ENCODE measurements at regions not wholly inside any gene's neighbourhood (a gene's known extent, or its start where the extent isn't known, plus 50 kb on each side); places are given as distances from the start of the nearest gene placed in this dataset.

GRCh38 chr1:62978741-62979140, 194.8 kb downstream of the ATG4C start:
- Histone ChIP-seq H3K36me3 (no peaks in the 10 kb centered on the region), H3K27me3 (replicated peaks; ENCODE audit: insufficient read depth) (no peaks in the 10 kb centered on the region), H3K9me3 (no peaks in the 10 kb centered on the region), H3K4me1 (replicated peaks) (no peaks in the 10 kb centered on the region), H3K4me3 (no peak overlapping the region), H3K27ac (no peak overlapping the region)
- WGBS: 87% methylated on average over 2 of the region's 2 CpGs
- DNase-seq (ENCODE audit: low spot score): no peak
- TF ChIP-seq CTCF (IDR thresholded peaks at IDR 0.05) (no peak), POLR2AphosphoS5 (IDR thresholded peaks at IDR 0.05) (no peak), POLR2A (IDR thresholded peaks at IDR 0.05) (no peak)
- intact Hi-C loops (cut with DNase I): no loop called here

GRCh38 chr1:62981434-62981833, 197.5 kb downstream of the ATG4C start:
- TF ChIP-seq CTCF (IDR thresholded peaks at IDR 0.05) (no peak), POLR2AphosphoS5 (IDR thresholded peaks at IDR 0.05) (no peak), POLR2A (IDR thresholded peaks at IDR 0.05) (no peak)
- DNase-seq (ENCODE audit: low spot score): no peak
- Histone ChIP-seq H3K27ac (no peak overlapping the region), H3K4me3 (no peak overlapping the region), H3K4me1 (replicated peaks) (no peaks in the 10 kb centered on the region), H3K27me3 (replicated peaks; ENCODE audit: insufficient read depth) (no peaks in the 10 kb centered on the region), H3K36me3 (no peaks in the 10 kb centered on the region), H3K9me3 (no peaks in the 10 kb centered on the region)
- 92% methylated on average over 5 of the region's 5 CpGs for WGBS
- intact Hi-C loops (cut with DNase I): no loop called here

GRCh38 chr1:62988867-62989266, 204.9 kb downstream of the ATG4C start:
- TF ChIP-seq POLR2AphosphoS5 (IDR thresholded peaks at IDR 0.05) (no peak), CTCF (IDR thresholded peaks at IDR 0.05) (no peak), POLR2A (IDR thresholded peaks at IDR 0.05) (no peak)
- 53% methylated on average over 5 of the region's 5 CpGs for WGBS
- DNase-seq (ENCODE audit: low spot score): no peak
- Histone ChIP-seq H3K27me3 (replicated peaks; ENCODE audit: insufficient read depth) (no peaks in the 10 kb centered on the region), H3K36me3 (no peaks in the 10 kb centered on the region), H3K4me3 (no peak overlapping the region), H3K4me1 (replicated peaks) (no peaks in the 10 kb centered on the region), H3K9me3 (no peaks in the 10 kb centered on the region), H3K27ac (no peak overlapping the region)
- intact Hi-C loops (cut with DNase I): no loop called here

- H3K27ac ChIP-seq: no peak overlapping the region
- H3K36me3 ChIP-seq: no peaks in the 10 kb centered on the region
- H3K27me3 ChIP-seq (replicated peaks; ENCODE audit: insufficient read depth): no peaks in the 10 kb centered on the region
- WGBS: 85% methylated on average over 5 of the region's 5 CpGs
- intact Hi-C loops (cut with DNase I): no loop called here
- no peaks in the 10 kb centered on the region for H3K4me1 ChIP-seq (replicated peaks)
- TF ChIP-seq CTCF (IDR thresholded peaks at IDR 0.05) (no peak), POLR2A (IDR thresholded peaks at IDR 0.05) (no peak), POLR2AphosphoS5 (IDR thresholded peaks at IDR 0.05) (no peak)
- DNase-seq (ENCODE audit: low spot score): no peak
- H3K4me3 ChIP-seq: no peak overlapping the region
- H3K9me3 ChIP-seq: no peaks in the 10 kb centered on the region
These were observed 205.6 kb downstream of the ATG4C start for GRCh38 chr1:62989497-62989896.

- Histone ChIP-seq H3K9me3 (no peaks in the 10 kb centered on the region), H3K4me3 (no peak overlapping the region), H3K27me3 (replicated peaks; ENCODE audit: insufficient read depth) (no peaks in the 10 kb centered on the region), H3K36me3 (no peaks in the 10 kb centered on the region), H3K4me1 (replicated peaks) (no peaks in the 10 kb centered on the region), H3K27ac (no peak overlapping the region)
- intact Hi-C loops (cut with DNase I): no loop called here
- WGBS: 57% methylated on average over 3 of the region's 3 CpGs
- TF ChIP-seq CTCF (IDR thresholded peaks at IDR 0.05): no peak
- no peak for TF ChIP-seq POLR2AphosphoS5 (IDR thresholded peaks at IDR 0.05)
- no peak for TF ChIP-seq POLR2A (IDR thresholded peaks at IDR 0.05)
- DNase-seq (ENCODE audit: low spot score): no peak
These were observed 207.2 kb downstream of the ATG4C start for GRCh38 chr1:62991152-62991551.

Measured in prostate gland (tissue), 2 donors.